HCT116 (cell line): ENCODE measurements at regions not wholly inside any gene's neighbourhood (a gene's known extent, or its start where the extent isn't known, plus 50 kb on each side); places are given as distances from the start of the nearest gene placed in this dataset.

Source experiments
- ATAC-seq: fragments of 200-7000 bp; cut with Tn5 transposase; 2 replicates; pipeline ENCODE4 v1.9.1; 2020; ENCODE audit warnings: mild to moderate bottlenecking, moderate library complexity
- BruUV-seq: library from RNA; stranded (reverse); fragments of 400-500 nt; replicated peaks from 2 replicates; lab custom pipeline; 2021; lab: Mats Ljungman, UMichigan
- CTCF ChIA-PET: fragments of 300-600 bp; sonication (Branson Sonifier 250); formaldehyde crosslinking; loops from one replicate; lab custom pipeline; 2021; ENCODE audit warnings: antibody characterized with exemption; lab: Charles Lee
- POLR2A ChIA-PET: fragments of 300-600, 350-600 bp; sonication (Branson Sonifier 250); formaldehyde crosslinking; loops from one replicate; lab custom pipeline; 2021; ENCODE audit warnings: antibody characterized with exemption; lab: Charles Lee
- RAD21 ChIA-PET, 2 experiments: fragments of 300-600 bp; sonication (Branson Sonifier 250); formaldehyde crosslinking; loops; one replicate each; lab custom pipeline; 2023; ENCODE audit warnings: low total read pairs in 2 of 2; ENCODE audit not compliant: uncharacterized antibody in 2 of 2, unreplicated experiment in 2 of 2, low non-redundant PET in 1 of 2; lab: Charles Lee
- DNase-seq: peaks from one replicate; pipeline ENCODE4 v3.0.0-alpha.2; 2010; ENCODE audit warnings: low read depth, low spot score
- H2AFZ ChIP-seq: fragments of 200-600 bp; shearing (Covaris generic), sonication (generic); 2 replicates; pipeline ENCODE4 v1.6.1; 2017; ENCODE audit warnings: low read depth, mixed run types, mixed read lengths, antibody characterized with exemption, low read length; ENCODE audit not compliant: poor library complexity, severe bottlenecking
- H3K27ac ChIP-seq: 2 replicates; pipeline ENCODE4 v1.5.1; 2012; ENCODE audit warnings: low read depth, low read length
- H3K27me3 ChIP-seq: fragments of 200-600 bp; sonication (generic); 2 replicates; pipeline ENCODE4 v1.6.1; 2016; ENCODE audit warnings: mixed run types, low read length, mixed read lengths; ENCODE audit not compliant: insufficient read depth
- H3K36me3 ChIP-seq, 2 experiments: fragments of 200-500 bp in 1 of 2; fragments of 200-600 bp in 1 of 2; sonication (Bioruptor generic) in 1 of 2; sonication (generic) in 1 of 2; 2 replicates each; pipeline versions ENCODE4 v1.5.1 to v1.6.1; 2014 to 2016; ENCODE audit warnings: low read length in 2 of 2, inconsistent platforms in 1 of 2, mixed read lengths in 1 of 2, mixed run types in 1 of 2; ENCODE audit not compliant: insufficient read depth in 2 of 2, control insufficient read depth in 1 of 2
- H3K4me1 ChIP-seq, 2 experiments: fragments of 200-600 bp in 1 of 2; sonication (generic) in 1 of 2; 2 replicates each; pipeline versions ENCODE4 v1.5.1 to v1.6.1; 2012 to 2017; ENCODE audit warnings: low read length in 2 of 2, inconsistent platforms in 1 of 2, mild to moderate bottlenecking in 1 of 2, mixed read lengths in 1 of 2, mixed run types in 1 of 2, moderate library complexity in 1 of 2; ENCODE audit not compliant: insufficient read depth in 2 of 2, control insufficient read depth in 1 of 2
- H3K4me2 ChIP-seq: fragments of 200-600 bp; sonication (generic); 2 replicates; pipeline ENCODE4 v1.6.1; 2017; ENCODE audit warnings: mixed run types, low read length, mixed read lengths
- H3K4me3 ChIP-seq, 2 experiments: fragments of 200-600 bp in 1 of 2; sonication (generic) in 1 of 2; replicated peaks in 1 of 2; 2 replicates each; pipeline ENCODE4 v1.5.1; 2011 to 2016; ENCODE audit warnings: low read length in 2 of 2, control low read depth in 1 of 2, low read depth in 1 of 2, mild to moderate bottlenecking in 1 of 2, mixed read lengths in 1 of 2, mixed run types in 1 of 2
- H3K79me2 ChIP-seq: fragments of 200-600 bp; sonication (generic); 2 replicates; pipeline ENCODE4 v1.6.1; 2017; ENCODE audit warnings: mild to moderate bottlenecking, mixed run types, low read length, moderate library complexity, mixed read lengths; ENCODE audit not compliant: insufficient read depth
- H3K9ac ChIP-seq: fragments of 200-600 bp; sonication (generic); 2 replicates; pipeline ENCODE4 v1.6.1; 2016; ENCODE audit warnings: low read length, mixed read lengths
- H3K9me2 ChIP-seq: fragments of 200-600 bp; sonication (generic), shearing (Covaris generic); 2 replicates; pipeline ENCODE4 v1.6.1; 2017; ENCODE audit warnings: mixed run types, mild to moderate bottlenecking, moderate library complexity; ENCODE audit not compliant: insufficient read depth
- H3K9me3 ChIP-seq, 2 experiments: fragments of 200-500 bp in 1 of 2; fragments of 200-600 bp in 1 of 2; sonication (Bioruptor generic) in 1 of 2; sonication (generic) in 1 of 2; 2 replicates each; pipeline ENCODE4 v1.6.1; 2014 to 2017; ENCODE audit warnings: low read length in 2 of 2, mixed read lengths in 2 of 2, inconsistent platforms in 1 of 2, low read depth in 1 of 2, mild to moderate bottlenecking in 1 of 2, mixed run types in 1 of 2, moderate library complexity in 1 of 2; ENCODE audit not compliant: control insufficient read depth in 1 of 2, insufficient read depth in 1 of 2
- H4K20me1 ChIP-seq: fragments of 200-600 bp; sonication (generic), shearing (Covaris generic); 2 replicates; pipeline ENCODE4 v1.6.1; 2017; ENCODE audit warnings: mixed run types, mild to moderate bottlenecking, moderate library complexity; ENCODE audit not compliant: insufficient read depth
- ATF3 ChIP-seq: IDR thresholded peaks from 2 replicates; pipeline ENCODE4 v1.6.1; 2012
- EGR1 ChIP-seq: IDR thresholded peaks from 2 replicates; pipeline ENCODE4 v1.6.1; 2012; ENCODE audit warnings: low read depth
- ELF1 ChIP-seq: IDR thresholded peaks from 2 replicates; pipeline ENCODE4 v1.6.1; 2012; ENCODE audit warnings: low read depth, borderline replicate concordance
- EZH2 ChIP-seq: fragments of 200-600 bp; sonication (generic); IDR thresholded peaks from 2 replicates; pipeline ENCODE4 v1.6.1; 2017; ENCODE audit warnings: antibody characterized with exemption, mixed run types
- EZH2phosphoT487 ChIP-seq: fragments of 200-600 bp; IDR thresholded peaks from 2 replicates; pipeline ENCODE4 v1.6.1; 2018; ENCODE audit warnings: antibody characterized with exemption, borderline replicate concordance
- FOSL1 ChIP-seq: IDR thresholded peaks from 2 replicates; pipeline ENCODE4 v1.6.1; 2012; ENCODE audit warnings: low read depth
- POLR2A ChIP-seq: IDR thresholded peaks from 2 replicates; pipeline ENCODE4 v1.7.0; 2011; ENCODE audit warnings: borderline replicate concordance; ENCODE audit not compliant: insufficient read depth, insufficient read length; ENCODE audit errors: extremely low read depth
- POLR2AphosphoS5 ChIP-seq: IDR thresholded peaks from 2 replicates; pipeline ENCODE4 v1.6.1; 2011; ENCODE audit warnings: mild to moderate bottlenecking, low read depth, low read length, moderate library complexity
- RAD21 ChIP-seq: IDR thresholded peaks from 2 replicates; pipeline ENCODE4 v1.6.1; 2012; ENCODE audit warnings: low read depth, mild to moderate bottlenecking
- SIN3A ChIP-seq: IDR thresholded peaks from 2 replicates; pipeline ENCODE4 v1.6.1; 2012; ENCODE audit warnings: low read depth
- SP1 ChIP-seq: IDR thresholded peaks from 2 replicates; pipeline ENCODE4 v1.6.1; 2012; ENCODE audit warnings: low read depth
- SRF ChIP-seq: IDR thresholded peaks from 2 replicates; pipeline ENCODE4 v1.6.1; 2012; ENCODE audit warnings: low read depth
- YY1 ChIP-seq: IDR thresholded peaks from 2 replicates; pipeline ENCODE4 v1.6.1; 2011; ENCODE audit warnings: low read length, low read depth, moderate library complexity, mild to moderate bottlenecking; ENCODE audit not compliant: insufficient replicate concordance; ENCODE audit errors: extremely low read depth
- ZFX ChIP-seq: fragments of 450-650 bp; IDR thresholded peaks from 2 replicates; pipeline ENCODE4 v1.6.1; 2017
- ZNF274 ChIP-seq: fragments of 200-500 bp; sonication (Bioruptor generic); IDR thresholded peaks from 2 replicates; pipeline ENCODE4 v1.6.1; 2014; ENCODE audit warnings: mild to moderate bottlenecking, low read depth, low read length, inconsistent platforms
- intact Hi-C: fragments of 100-400 bp; cut with micrococcal nuclease; formaldehyde crosslinking; loops from 2 replicates; pipeline ENCODE4 v1.10.0; 2022

GRCh38 chr14:85300107-85300506 lies 229.8 kb upstream of the FLRT2 start:
- POLR2A ChIA-PET = no interaction called here
- no peak for ATAC-seq
- no peak for DNase-seq
- intact Hi-C loops = no loop called here
- Histone ChIP-seq H3K4me3 (no peak overlapping the region), H3K36me3 (no peaks in the 10 kb centered on the region), H2AFZ (no peak overlapping the region), H4K20me1 (no peaks in the 10 kb centered on the region), H3K9ac (no peak overlapping the region), H3K9me3 (peaks cover 22 to 27% of the 10 kb centered on the region in 2 experiments; a peak in 2 of 4 replicates), H3K4me2 (no peak overlapping the region), H3K27ac (no peak overlapping the region), H3K4me1 (no peaks in the 10 kb centered on the region), H3K9me2 (no peaks in the 10 kb centered on the region), H3K27me3 (no peaks in the 10 kb centered on the region), H3K79me2 (no peaks in the 10 kb centered on the region)
- RAD21 ChIA-PET = no interaction called here
- CTCF ChIA-PET = no interaction called here
- BruUV-seq = no TSS peak
- TF ChIP-seq RAD21 = no peak
- TF ChIP-seq SIN3A = no peak
- no peak for TF ChIP-seq FOSL1
- no peak for TF ChIP-seq ATF3

GRCh38 chr14:85301506-85301905 lies 228.4 kb upstream of the FLRT2 start:
- intact Hi-C loops = no loop called here
- RAD21 ChIA-PET = no interaction called here
- Histone ChIP-seq H3K27ac (no peak overlapping the region), H2AFZ (no peak overlapping the region), H3K4me1 (no peaks in the 10 kb centered on the region), H3K9me3 (peaks cover 26 to 37% of the 10 kb centered on the region in 2 experiments; a peak in 2 of 4 replicates), H3K9me2 (no peaks in the 10 kb centered on the region), H3K4me3 (no peak overlapping the region), H3K27me3 (no peaks in the 10 kb centered on the region), H3K4me2 (no peak overlapping the region), H3K79me2 (no peaks in the 10 kb centered on the region), H3K36me3 (no peaks in the 10 kb centered on the region), H4K20me1 (no peaks in the 10 kb centered on the region), H3K9ac (no peak overlapping the region)
- ATAC-seq (no peak), DNase-seq (no peak)
- POLR2A ChIA-PET = no interaction called here
- CTCF ChIA-PET = no interaction called here
- no TSS peak for BruUV-seq
- TF ChIP-seq EGR1 = no peak
- TF ChIP-seq YY1 = no peak
- TF ChIP-seq EZH2 = no peak
- no peak for TF ChIP-seq POLR2A
- no peak for TF ChIP-seq POLR2AphosphoS5
- TF ChIP-seq ELF1 = no peak
- no peak for TF ChIP-seq ZFX
- no peak for TF ChIP-seq SP1
- no peak for TF ChIP-seq SRF
- TF ChIP-seq ZNF274 = no peak
- TF ChIP-seq SIN3A = no peak
- no peak for TF ChIP-seq EZH2phosphoT487
